Frontal cortex (tissue), 3 donors: ENCODE measurements at regions not wholly inside any gene's neighbourhood (a gene's known extent, or its start where the extent isn't known, plus 50 kb on each side); places are given as distances from the start of the nearest gene placed in this dataset.

Experiments
- DNase-seq, 2 donors: peaks; one replicate each; pipeline ENCODE4 v3.0.0; 2012; ENCODE audit warnings: low spot score in 2 of 2
- FAIRE-seq: peaks from 2 replicates; lab custom pipeline; 2012; peaks lifted over from hg19 to GRCh38; lab: Jason Lieb, UNC
- donor health status: control.
- donor health status: control.
- donor health status: control.

DNA sequence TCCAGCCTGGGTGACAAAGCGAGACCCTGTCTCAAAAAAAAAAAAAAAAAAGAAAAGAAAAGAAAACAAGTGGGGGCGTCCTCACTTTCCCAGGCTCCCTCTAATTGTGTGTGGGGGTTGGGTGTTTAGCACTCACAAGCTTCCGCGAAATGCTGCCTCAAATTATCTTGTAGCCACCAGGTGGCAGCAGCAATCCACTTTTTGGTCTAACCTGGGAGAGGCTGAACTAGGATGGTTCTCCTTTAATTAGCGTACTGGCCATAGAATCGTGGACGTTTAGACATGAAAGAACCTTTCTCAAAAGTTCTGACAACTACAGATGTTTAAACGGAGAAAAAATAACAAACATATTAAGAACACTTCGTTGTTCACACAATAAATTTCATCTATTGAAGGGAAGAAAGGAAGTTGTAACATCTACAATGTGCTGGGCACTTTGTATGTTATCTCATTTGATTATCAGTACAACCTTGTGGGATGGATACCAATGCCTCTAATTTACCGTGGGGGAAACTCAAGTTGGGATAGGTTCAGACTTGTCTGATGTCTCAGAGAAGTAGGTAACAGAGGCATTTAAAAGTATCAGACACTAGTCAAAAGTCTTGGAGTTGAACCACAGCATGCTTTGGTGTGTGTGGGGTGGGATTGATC lies 122.7 kb upstream of the NABP1 start:
- DNase-seq: peak; percentile 38 to 68
- FAIRE-seq: peak; percentile 86

DNA sequence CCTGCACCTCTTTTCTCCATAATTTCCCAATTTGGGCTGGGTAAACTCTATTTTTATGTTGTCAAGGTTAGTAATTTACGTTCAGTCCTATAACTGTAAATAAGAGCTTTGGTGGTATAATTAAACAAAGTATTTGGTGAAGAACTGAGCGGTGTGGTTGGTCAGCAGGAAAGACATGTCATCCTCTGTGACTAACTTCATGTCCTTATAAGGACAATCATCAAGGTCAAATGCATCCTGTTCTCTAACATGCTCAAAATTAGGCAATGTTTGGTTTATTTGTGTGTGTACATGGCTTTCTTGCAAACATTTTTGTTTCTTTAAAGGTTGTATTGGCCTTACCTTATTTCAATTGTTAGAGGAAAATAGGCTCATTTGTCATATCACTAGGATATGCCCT lies 121.5 kb upstream of the NABP1 start:
- FAIRE-seq (no peak), DNase-seq (no peak)

DNA sequence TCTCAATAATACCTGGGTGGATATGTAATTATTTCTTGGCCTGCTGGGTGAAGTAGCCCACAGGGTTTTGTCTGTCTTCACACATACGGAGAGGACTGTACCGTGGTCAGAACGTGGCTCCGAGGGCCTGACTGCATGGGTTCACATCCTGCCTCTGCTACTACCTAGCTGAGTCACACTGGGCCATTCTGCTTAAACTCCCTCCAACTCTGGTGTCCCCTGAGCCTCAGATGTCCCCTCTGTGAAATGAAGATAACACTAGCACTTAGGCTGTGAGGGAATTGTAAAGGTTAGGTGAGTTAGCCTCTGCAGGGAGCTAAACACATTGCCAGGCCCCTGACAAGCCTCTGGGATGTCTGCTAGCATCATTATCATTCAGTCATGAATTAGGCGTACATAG lies 120.1 kb upstream of the NABP1 start:
- FAIRE-seq (no peak), DNase-seq (no peak)

DNA sequence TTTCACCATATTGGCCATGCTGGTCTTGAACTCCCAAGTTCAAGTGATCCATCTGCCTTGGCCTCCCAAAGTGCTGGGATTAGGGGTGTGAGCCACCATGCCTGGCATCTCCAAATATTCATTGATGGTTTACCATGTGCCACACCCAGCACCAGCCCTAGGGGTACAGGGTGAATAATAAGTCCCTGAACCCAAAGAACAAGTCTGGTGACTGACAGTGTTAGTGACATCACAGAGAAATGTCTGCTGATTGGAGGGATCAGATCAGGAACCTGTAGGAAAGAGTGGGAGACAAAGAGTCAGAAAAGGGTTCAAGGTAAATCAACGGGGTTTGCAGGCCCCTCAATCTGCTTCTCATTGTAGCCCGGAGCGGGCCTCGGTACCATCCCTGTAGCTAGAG lies 118.4 kb upstream of the NABP1 start:
- FAIRE-seq (no peak), DNase-seq (no peak)

DNA sequence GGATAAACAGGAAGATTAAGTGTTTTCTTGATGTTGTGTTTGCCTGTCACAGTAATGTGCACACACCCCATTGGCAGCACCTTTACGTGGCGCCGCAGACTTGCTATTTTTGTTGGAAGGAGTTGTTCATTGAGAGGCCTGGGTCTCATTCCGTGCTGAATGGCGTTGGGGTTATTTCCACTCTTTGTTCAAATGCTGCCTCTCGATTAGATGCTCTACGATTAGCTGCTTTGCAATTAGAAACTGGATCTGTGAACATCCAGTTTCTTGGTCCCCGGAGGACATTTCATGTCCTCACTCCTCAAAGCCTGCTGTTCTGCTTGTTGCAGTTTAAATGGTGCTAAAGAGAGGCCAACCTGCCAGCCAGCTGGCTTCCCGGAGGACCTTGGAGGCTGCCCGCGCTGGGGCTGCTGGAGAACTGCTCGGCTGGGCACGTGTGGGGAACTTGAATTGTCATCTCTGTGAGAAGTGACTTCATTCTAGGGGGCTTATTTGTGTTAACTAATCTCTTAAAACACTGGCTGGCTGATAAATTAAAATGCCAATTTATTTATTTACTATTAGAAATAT lies 117.4 kb upstream of the NABP1 start:
- DNase-seq (no peak), FAIRE-seq (no peak)

DNA sequence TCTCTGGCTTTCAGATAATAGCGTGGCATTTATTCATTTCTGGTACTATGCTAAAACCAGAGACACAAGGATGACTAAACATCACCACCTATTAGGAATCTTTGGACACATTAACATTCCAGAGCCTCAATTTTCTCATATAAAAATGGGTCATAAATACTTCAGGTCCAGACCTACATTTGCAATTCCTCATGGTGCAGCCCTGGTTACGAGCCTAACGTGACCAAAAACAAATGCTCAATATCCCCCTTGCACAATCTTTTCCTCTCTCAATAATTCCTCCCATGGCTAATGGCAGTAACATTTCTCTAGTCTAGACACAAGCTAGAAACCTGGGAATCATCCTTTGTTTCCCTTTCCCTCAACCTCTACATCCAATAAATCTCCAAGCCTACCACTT lies 112.8 kb upstream of the NABP1 start:
- no peak for DNase-seq
- no peak for FAIRE-seq

DNA sequence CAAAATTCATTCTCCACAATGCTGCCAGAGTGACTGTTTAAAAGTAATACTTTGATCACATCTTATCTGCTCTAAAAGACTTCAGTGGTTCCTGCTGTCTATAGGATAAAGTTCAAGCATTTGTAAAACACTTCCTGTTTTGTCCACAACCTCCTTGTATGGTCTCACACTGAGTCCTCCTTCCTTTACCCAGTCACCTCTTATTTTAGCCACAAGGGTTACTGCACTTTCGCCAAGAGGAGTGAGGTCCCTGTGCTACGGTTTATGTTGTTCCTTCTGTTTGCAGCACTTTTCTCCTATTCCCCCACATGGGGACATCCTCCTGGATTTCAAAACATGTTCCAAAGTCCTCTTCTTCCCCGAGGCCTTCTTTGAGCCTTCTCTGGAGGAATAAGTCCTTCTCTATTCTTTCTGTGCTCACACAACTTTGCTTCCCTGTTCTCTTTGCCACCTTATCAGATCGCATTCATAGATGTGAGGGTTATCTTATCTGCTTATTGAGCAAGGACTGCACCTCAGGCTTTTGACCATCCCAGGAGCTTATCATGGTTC lies 112.2 kb upstream of the NABP1 start:
- FAIRE-seq (no peak), DNase-seq (no peak)

DNA sequence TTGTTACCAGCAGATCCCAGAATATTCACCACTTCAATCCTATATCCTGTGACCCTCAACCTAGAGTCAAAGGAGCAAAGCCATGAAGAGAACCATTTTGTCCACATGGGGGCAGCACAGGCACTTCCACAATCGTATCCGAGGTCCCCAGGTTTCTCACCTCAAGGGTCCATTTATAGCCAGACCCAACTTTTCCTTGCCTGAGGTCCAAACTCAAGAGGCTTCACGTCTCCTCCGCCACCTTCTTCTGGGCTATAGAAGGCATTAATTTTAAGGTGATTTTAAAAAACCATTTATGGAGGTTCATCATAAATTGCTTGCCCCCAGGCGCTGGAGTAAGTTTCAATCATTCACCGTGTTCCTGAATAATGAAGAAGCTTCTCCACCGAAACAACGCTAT lies 111.6 kb upstream of the NABP1 start:
- FAIRE-seq (no peak), DNase-seq (peak in 1 of 2 donors; percentile 17)

DNA sequence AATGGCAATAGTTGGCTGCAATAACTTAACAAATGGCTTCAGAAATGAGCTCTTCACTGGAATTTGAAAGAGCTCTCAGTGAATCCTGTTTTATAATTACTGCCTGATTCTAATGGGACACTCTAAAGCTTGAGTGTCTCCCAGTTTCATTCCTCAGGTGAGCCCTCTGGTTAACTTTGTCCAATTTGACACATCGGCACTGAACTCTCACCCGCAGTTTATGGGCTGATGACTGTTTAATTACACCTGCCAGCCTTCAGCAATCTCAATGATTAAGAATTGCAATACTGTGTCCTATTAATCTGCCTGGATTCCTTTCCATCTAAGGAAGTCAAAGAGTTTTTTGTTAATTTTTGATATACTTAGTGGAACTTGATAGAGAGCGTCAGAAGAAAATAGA lies 110.7 kb upstream of the NABP1 start:
- no peak for FAIRE-seq
- DNase-seq: no peak

DNA sequence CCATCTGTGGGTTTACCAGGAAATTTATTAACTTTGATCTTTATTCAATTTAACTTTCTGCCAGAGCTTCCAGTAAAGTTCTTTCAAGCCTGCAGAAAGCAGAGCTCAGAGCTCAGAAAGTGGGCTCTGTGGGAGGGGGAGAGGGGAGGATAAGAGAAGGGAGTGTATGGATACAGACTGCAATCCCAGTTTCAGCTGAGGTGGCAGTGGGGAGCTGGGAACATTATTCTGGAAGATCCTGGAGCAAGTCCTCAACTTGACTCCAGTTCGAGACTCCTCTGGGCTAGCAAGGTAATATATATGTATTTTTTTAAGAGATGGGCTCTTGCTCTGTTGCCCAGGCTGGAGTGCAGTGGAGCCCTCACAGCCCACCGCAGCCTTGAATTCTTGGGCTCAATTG lies 108.9 kb upstream of the NABP1 start:
- DNase-seq: no peak
- FAIRE-seq: no peak

DNA sequence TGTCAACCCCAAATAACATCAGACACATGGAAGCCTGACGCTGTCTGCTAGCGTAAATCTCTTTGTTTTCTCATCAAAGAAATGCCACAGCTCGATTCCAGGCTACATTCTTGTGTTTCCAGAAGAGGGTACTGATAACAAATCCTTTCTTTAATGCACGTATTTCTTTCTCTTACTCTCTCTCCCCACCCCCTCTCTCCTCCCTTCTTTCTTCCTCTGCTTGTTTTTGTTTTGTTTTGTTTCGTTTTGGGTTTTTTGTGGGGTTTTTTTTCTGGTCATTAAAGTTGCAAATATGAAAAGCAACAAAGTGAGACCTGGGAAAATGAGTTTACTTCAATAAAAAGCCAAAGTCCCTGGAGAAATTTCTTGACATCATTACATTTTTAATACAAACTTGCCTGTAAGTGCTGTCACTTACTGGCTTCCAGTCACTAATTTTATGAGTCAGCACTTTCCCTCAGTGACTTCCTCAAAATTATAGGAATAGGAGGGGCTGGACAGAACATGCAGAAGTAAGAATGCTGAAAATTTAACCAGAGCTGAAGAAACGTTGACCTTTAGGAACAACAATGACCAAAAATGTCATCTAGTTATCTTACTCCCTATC lies 106.7 kb upstream of the NABP1 start:
- FAIRE-seq (no peak), DNase-seq (no peak)

DNA sequence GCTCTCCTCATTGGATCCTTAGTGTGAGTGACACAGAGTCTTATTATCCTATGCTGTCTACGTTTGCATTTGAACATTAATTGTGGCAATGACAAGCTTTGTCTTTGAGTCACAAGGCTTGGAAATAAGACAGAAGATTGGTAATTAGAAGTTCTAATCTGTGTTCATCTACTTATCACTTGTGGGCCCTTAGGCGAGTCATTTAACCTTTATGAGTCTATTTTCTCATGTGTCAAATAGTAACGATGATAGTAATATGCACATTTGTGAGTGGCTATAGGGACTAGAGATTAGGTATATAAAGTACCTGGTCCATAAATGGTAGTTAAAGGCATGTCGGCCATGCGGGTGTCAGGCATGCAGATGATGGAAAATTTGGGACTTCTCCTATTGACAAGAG lies 105.6 kb upstream of the NABP1 start:
- no peak for DNase-seq
- no peak for FAIRE-seq

DNA sequence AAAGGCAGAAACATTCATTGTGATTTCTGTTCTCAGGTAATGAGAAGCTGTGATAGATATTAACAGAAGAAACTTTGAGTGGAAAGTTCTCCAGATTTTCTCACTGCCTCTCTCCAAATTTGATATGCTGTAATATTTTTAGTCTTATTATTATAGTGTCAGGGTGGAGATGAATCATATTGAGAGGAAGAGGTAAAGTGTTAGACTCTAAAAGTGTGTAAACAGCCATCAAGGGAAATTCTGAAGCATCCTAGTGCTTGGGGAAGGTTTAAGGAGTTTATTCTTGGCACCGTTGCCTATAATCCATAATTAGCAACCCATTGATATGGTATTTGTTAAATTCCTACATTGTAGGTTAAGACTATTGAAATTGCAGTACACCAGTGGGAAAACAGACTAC lies 104.7 kb upstream of the NABP1 start:
- FAIRE-seq (no peak), DNase-seq (no peak)

DNA sequence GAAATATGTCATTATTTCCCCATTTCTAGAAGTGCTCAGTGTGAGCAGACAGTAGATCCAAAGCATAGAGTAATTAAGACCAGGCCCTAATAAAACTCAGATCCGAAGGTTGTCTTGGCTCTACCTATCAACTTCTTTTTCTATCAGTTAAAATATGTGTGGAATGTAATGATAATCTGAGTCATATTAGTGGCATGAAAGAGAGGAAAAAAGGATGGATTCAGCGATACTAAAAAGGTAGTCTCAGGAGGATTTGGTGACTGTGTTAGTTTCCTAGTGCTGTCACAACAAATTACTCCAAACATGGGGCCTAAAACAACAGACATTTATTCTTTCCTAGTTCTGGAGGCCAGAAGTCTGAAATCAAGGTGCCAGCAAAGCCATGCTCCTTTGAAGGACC lies 103.7 kb upstream of the NABP1 start:
- no peak for FAIRE-seq
- no peak for DNase-seq

DNA sequence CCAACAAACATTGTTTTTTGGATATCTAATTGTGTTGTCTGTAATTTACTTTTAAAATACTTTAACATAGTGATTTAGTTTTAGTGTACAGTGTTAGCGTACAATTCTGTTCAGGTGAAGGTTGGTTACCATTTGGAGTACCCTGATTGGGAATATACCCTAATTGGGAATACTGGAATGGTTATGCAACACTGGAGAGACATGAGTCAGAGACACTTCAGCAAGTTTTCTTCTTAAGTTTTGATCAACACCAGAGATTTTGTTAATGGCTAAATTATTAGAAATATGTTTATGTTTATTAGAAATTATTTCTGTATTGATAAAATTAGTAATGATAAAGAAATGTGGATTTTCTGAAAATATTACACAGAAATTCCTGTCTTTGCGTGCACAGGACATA lies 100.3 kb upstream of the NABP1 start:
- FAIRE-seq (no peak), DNase-seq (no peak)

DNA sequence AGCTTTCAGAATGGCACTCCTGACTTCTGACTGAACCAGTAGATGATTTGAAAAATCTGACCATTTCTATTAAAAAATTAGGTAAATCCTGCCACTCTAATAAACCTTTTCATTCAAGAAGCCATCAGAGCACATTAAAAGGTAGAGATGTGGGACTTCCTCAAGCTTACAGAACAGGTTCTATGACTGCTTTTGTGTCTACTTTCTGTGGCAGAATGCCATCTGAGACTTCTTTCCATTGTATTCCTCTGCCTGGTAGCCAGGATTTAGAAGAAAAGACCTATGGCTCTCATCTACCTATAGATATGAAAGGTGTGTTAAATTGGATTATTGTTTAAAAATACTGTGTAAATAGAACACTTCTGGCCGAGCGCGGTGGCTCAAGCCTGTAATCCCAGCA lies 99.9 kb upstream of the NABP1 start:
- FAIRE-seq (no peak), DNase-seq (no peak)

DNA sequence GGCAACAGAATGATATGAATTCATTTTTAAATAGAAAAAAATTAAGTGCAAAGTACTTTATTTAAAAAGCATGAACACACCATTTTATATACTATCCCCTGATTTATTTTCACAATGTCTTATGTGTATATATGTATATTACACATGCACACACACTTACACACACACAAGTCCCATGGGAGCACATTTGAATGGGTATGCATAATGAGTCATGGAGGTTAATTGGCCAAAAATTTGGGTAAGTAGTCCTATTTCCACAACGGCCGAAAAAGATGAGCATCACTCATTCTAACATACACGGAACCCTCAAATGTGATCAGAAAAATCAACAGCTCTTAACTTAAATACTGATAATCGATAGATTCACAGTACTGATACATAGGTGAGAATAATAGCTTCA lies 97.4 kb upstream of the NABP1 start:
- FAIRE-seq (no peak), DNase-seq (no peak)

DNA sequence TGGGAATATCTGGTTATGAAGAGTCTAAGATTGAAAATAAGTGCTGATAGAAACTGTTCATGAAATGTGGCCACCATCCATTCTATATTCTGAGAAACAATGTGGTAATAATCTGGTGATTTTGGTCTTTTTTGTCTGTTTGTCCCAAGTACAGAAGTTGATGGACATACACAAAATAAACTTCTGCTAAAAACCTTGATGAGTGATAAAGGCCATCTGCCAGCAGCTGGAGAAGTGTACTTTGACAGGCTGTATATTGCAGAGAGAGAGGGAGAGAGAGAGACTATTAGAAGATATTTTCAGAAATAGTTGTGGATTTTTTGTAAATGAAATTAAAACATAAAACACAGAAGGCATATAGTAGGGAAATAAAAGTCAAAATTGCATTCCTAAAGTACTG lies 96.9 kb upstream of the NABP1 start:
- DNase-seq (no peak), FAIRE-seq (no peak)

DNA sequence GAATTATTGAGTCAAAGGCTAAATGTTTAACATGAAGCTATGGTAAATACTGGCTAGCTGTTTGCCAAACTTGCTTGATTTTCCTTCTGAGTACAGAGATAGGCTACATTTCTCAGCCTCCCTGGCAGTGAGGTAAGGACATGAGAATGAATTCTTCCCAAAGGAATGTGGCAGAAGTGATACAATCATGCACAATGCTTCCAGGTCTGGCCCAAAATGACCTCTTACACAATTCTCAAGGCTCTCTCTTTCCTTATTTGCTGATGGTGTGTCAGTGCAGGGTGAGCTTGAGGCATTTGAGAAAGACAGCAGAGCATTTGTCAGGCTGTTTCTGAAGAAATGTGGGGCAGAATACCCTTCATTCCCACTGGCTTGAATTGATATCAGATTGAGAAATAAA lies 95.6 kb upstream of the NABP1 start:
- no peak for DNase-seq
- no peak for FAIRE-seq

DNA sequence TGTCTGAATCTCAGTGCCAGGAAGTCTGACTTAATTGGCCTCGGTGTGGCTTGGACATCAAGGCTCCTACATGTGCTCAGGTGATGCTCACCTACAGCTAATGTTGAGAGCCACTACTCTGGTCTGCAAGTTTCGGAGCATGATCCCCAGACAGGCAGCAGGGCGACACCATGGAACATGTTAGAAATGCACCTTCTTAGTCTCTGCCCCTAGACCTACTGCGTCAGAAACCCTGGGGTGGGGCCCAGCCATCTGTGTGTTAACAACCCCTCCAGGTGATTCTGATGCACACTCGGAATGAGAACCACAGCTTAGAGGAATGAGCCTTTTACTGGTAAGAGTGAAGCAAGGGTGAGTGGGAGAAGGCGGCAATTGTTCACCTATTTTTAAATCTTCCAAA lies 86.9 kb upstream of the NABP1 start:
- no peak for FAIRE-seq
- no peak for DNase-seq

DNA sequence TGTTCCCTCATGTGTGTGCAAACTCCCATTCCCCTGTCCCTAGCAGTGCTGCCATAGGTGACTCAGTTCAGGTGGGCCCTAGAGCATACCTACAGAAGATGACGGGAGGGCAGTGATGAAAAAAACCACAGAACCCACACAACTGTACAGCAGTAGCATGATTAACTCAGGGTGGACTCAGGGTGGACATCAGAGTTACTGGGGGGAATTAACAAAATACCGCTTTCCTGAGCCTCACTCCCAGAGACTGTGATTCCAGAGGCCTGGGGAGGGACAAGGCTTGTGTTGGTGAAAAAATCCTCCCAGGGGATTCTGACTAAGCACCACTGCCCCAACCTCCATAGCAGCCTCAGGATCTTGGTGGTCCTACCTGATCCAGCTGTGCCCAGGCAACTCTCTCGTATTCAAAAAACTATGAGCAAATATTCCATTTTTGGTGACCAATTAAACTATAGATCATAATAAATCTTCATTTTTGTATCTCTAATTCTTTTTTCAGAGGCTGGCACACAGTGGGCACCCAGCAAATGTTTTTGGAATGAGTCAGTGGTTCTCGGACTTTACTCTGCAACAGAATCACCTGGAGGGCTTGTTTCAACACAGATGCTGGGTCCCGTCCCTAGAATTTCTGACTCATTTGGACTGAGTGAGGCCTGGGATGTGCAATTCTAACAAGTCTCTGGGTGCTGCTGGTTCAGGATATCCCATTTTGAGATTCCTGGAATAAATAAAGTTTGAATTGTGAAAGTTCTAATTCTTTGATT lies 84.1 kb upstream of the NABP1 start:
- FAIRE-seq (no peak), DNase-seq (no peak)
